ENCODE measurements at regions not wholly inside any gene's neighbourhood (a gene's known extent, or its start where the extent isn't known, plus 50 kb on each side); places are given as distances from the start of the nearest gene placed in this dataset.

DNA sequence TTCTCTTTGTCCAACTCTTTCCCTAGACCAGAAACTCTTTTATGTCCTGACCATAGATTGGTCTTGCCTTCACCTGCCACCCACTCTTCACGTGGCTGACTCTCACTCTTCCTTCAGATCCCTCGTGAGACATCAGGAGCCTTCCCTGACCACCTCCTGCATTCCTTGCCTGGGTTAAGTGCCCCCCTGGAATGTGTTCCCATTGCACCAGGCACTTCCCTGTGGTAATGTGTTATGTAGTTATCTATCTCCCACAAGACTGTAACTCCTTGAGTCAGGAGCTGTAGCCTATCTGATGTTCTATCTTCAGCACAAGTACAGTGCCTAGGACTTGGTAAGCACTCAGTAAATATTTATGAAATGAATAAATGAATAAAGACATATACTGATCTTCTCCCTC lies 111.2 kb upstream of the CTTNBP2NL start:
- Histone ChIP-seq H3K4me3 (replicated peaks in 1 of 3; ENCODE audit: low read depth in 2 of 3, low read length in 3 of 3) (no peak overlapping the region), H3K9me3 (replicated peaks in 1 of 2; ENCODE audit: control insufficient read depth in 1 of 2, insufficient read depth in 1 of 2, low read length in 2 of 2) (no peaks in the 10 kb centered on the region), H3K27ac (ENCODE audit: low read depth in 1 of 2, low read length in 2 of 2) (no peak overlapping the region), H3K9ac (ENCODE audit: insufficient read depth, low read length, poor library complexity, severe bottlenecking) (no peak overlapping the region), H3K4me2 (replicated peaks; ENCODE audit: extremely low read depth, low read length, poor library complexity, severe bottlenecking) (no peak overlapping the region), H3K4me1 (ENCODE audit: control insufficient read depth in 1 of 2, insufficient read depth in 2 of 2, low read length in 2 of 2) (no peaks in the 10 kb centered on the region), H2AFZ (ENCODE audit: insufficient read depth, low read depth, low read length, poor library complexity, severe bottlenecking) (no peak overlapping the region), H3K79me2 (ENCODE audit: insufficient read depth, low read length) (no peaks in the 10 kb centered on the region), H3K27me3 (ENCODE audit: control insufficient read depth in 2 of 2, insufficient read depth in 2 of 2, low read length in 2 of 2) (no peaks in the 10 kb centered on the region), H3K36me3 (replicated peaks in 1 of 2; ENCODE audit: control insufficient read depth in 1 of 2, insufficient read depth in 2 of 2, low read length in 2 of 2) (no peaks in the 10 kb centered on the region), H4K20me1 (ENCODE audit: insufficient read depth, low read length) (no peaks in the 10 kb centered on the region)
- no peak for DNase-seq
- WGBS (ENCODE audit: insufficient coverage), result 50% methylated on average over 1 of the region's 2 CpGs
- TF ChIP-seq, protein P1, sequence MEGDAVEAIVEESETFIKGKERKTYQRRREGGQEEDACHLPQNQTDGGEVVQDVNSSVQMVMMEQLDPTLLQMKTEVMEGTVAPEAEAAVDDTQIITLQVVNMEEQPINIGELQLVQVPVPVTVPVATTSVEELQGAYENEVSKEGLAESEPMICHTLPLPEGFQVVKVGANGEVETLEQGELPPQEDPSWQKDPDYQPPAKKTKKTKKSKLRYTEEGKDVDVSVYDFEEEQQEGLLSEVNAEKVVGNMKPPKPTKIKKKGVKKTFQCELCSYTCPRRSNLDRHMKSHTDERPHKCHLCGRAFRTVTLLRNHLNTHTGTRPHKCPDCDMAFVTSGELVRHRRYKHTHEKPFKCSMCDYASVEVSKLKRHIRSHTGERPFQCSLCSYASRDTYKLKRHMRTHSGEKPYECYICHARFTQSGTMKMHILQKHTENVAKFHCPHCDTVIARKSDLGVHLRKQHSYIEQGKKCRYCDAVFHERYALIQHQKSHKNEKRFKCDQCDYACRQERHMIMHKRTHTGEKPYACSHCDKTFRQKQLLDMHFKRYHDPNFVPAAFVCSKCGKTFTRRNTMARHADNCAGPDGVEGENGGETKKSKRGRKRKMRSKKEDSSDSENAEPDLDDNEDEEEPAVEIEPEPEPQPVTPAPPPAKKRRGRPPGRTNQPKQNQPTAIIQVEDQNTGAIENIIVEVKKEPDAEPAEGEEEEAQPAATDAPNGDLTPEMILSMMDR (IDR thresholded peaks at IDR 0.05), result no peak
- Mint-ChIP-seq H3K4me3 (no peak overlapping the region), H3K36me3 (no peaks in the 10 kb centered on the region), H3K9me3 (peaks cover 0 to 6% (median 2%) of the 10 kb centered on the region in 7 donors), H3K27me3 (ENCODE audit: low read depth in 3 of 3) (peaks cover 0 to 15% (median 10%) of the 10 kb centered on the region in 3 donors), H3K27ac (no peak overlapping the region), H3K4me1 (no peaks in the 10 kb centered on the region)
- intact Hi-C loops (cut with micrococcal nuclease), result no loop called here

DNA sequence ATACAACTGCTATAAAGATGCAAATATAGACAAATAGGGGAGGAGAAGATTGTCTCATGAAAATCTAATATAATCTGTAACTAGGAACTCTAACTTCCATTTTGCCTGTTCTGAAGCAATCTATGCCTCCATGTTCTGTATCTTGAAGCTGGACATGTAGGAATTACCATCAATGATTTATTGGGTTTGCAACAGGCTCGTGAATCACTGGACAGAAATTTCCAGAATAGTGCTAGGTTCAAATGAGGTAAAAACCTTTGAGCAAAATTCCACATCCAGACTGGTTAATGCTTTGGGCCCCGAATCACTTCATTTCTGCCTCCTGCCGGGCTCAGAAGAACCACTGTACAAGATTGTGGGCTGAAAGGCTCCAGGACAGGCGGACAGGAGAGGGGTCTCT lies 110.7 kb upstream of the CTTNBP2NL start:
- Histone ChIP-seq H3K27me3 (ENCODE audit: control insufficient read depth in 2 of 2, insufficient read depth in 2 of 2, low read length in 2 of 2) (no peaks in the 10 kb centered on the region), H3K4me1 (ENCODE audit: control insufficient read depth in 1 of 2, insufficient read depth in 2 of 2, low read length in 2 of 2) (no peaks in the 10 kb centered on the region), H2AFZ (ENCODE audit: insufficient read depth, low read depth, low read length, poor library complexity, severe bottlenecking) (no peak overlapping the region), H3K79me2 (ENCODE audit: insufficient read depth, low read length) (no peaks in the 10 kb centered on the region), H3K9ac (ENCODE audit: insufficient read depth, low read length, poor library complexity, severe bottlenecking) (no peak overlapping the region), H3K36me3 (replicated peaks in 1 of 2; ENCODE audit: control insufficient read depth in 1 of 2, insufficient read depth in 2 of 2, low read length in 2 of 2) (no peaks in the 10 kb centered on the region), H3K4me3 (replicated peaks in 1 of 3; ENCODE audit: low read depth in 2 of 3, low read length in 3 of 3) (no peak overlapping the region), H4K20me1 (ENCODE audit: insufficient read depth, low read length) (no peaks in the 10 kb centered on the region), H3K4me2 (replicated peaks; ENCODE audit: extremely low read depth, low read length, poor library complexity, severe bottlenecking) (no peak overlapping the region), H3K9me3 (replicated peaks in 1 of 2; ENCODE audit: control insufficient read depth in 1 of 2, insufficient read depth in 1 of 2, low read length in 2 of 2) (no peaks in the 10 kb centered on the region), H3K27ac (ENCODE audit: low read depth in 1 of 2, low read length in 2 of 2) (no peak overlapping the region)
- H3K4me1 Mint-ChIP-seq, result no peaks in the 10 kb centered on the region
- DNase-seq, result no peak
- H3K4me3 Mint-ChIP-seq, result no peak overlapping the region
- H3K27ac Mint-ChIP-seq, result no peak overlapping the region
- 93% methylated on average over 2 of the region's 4 CpGs for WGBS (ENCODE audit: insufficient coverage)
- no peaks in the 10 kb centered on the region for H3K36me3 Mint-ChIP-seq
- intact Hi-C loops (cut with micrococcal nuclease), result no loop called here
- TF ChIP-seq, protein P1 (IDR thresholded peaks at IDR 0.05), result no peak
- H3K27me3 Mint-ChIP-seq (ENCODE audit: low read depth in 3 of 3), result peaks cover 0 to 15% (median 10%) of the 10 kb centered on the region in 3 donors
- H3K9me3 Mint-ChIP-seq, result peaks cover 0 to 6% (median 2%) of the 10 kb centered on the region in 7 donors

All from CD14-positive monocyte (primary cell).